Ishikawa (cell line): ENCODE measurements at regions not wholly inside any gene's neighbourhood (a gene's known extent, or its start where the extent isn't known, plus 50 kb on each side); places are given as distances from the start of the nearest gene placed in this dataset.

Experiments used
- CEBPB ChIP-seq: IDR thresholded peaks from 2 replicates; pipeline ENCODE4 v1.6.1; 2012
- CREB1 ChIP-seq: IDR thresholded peaks from 2 replicates; pipeline ENCODE4 v1.6.1; 2012; ENCODE audit warnings: low read depth
- EGR1 ChIP-seq: IDR thresholded peaks from 2 replicates; pipeline ENCODE4 v1.6.1; 2012
- EP300 ChIP-seq: IDR thresholded peaks from 2 replicates; pipeline ENCODE4 v1.6.1; 2012; ENCODE audit warnings: borderline replicate concordance
- FOXM1 ChIP-seq: IDR thresholded peaks from 2 replicates; pipeline ENCODE4 v1.6.1; 2012; ENCODE audit warnings: low read depth, borderline replicate concordance
- NFIC ChIP-seq: IDR thresholded peaks from 2 replicates; pipeline ENCODE4 v1.6.1; 2012
- RAD21 ChIP-seq: IDR thresholded peaks from 2 replicates; pipeline ENCODE4 v1.6.1; 2012; ENCODE audit warnings: low read depth
- TAF1 ChIP-seq: IDR thresholded peaks from 2 replicates; pipeline ENCODE4 v1.6.1; 2012; ENCODE audit warnings: low read depth, mild to moderate bottlenecking
- TCF12 ChIP-seq: IDR thresholded peaks from 2 replicates; pipeline ENCODE4 v1.6.1; 2012; ENCODE audit warnings: low read depth
- TEAD4 ChIP-seq: IDR thresholded peaks from 2 replicates; pipeline ENCODE4 v1.6.1; 2012
- YY1 ChIP-seq: IDR thresholded peaks from 2 replicates; pipeline ENCODE4 v1.6.1; 2012; ENCODE audit warnings: low read depth
- ZBTB7A ChIP-seq: IDR thresholded peaks from 2 replicates; pipeline ENCODE4 v1.6.1; 2012; ENCODE audit warnings: low read depth
- TF ChIP-seq, protein P1 (sequence below): IDR thresholded peaks from 2 replicates; pipeline ENCODE4 v1.6.1; 2012; ENCODE audit warnings: low read depth, mild to moderate bottlenecking
- TF ChIP-seq, protein P2 (sequence below): IDR thresholded peaks from 2 replicates; pipeline ENCODE4 v1.6.1; 2012
- TF ChIP-seq, protein P3 (sequence below): IDR thresholded peaks from 2 replicates; pipeline ENCODE4 v1.6.1; 2012

DNA sequence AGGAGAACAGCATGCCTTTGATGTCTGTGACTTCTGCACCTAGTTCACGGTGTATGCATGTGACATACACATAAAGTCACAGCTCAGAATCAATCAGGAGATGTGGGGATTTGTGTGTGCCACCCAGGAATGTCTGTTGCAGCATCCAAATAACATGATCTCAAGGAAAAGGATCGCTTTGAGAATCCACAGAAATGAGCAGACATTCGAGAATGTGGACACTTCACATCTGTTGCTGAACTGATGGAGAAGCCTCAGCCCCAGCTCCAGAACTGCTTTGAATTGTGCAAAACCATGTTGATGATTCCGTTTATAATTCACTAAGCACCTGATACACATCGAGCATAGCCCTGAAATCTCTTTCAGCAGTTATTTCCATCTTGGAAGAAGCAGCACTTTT is 208.6 kb downstream of the CMPK2 start:
- no peak for TF ChIP-seq CEBPB
- no peak for TF ChIP-seq CREB1
- TF ChIP-seq, protein P1, sequence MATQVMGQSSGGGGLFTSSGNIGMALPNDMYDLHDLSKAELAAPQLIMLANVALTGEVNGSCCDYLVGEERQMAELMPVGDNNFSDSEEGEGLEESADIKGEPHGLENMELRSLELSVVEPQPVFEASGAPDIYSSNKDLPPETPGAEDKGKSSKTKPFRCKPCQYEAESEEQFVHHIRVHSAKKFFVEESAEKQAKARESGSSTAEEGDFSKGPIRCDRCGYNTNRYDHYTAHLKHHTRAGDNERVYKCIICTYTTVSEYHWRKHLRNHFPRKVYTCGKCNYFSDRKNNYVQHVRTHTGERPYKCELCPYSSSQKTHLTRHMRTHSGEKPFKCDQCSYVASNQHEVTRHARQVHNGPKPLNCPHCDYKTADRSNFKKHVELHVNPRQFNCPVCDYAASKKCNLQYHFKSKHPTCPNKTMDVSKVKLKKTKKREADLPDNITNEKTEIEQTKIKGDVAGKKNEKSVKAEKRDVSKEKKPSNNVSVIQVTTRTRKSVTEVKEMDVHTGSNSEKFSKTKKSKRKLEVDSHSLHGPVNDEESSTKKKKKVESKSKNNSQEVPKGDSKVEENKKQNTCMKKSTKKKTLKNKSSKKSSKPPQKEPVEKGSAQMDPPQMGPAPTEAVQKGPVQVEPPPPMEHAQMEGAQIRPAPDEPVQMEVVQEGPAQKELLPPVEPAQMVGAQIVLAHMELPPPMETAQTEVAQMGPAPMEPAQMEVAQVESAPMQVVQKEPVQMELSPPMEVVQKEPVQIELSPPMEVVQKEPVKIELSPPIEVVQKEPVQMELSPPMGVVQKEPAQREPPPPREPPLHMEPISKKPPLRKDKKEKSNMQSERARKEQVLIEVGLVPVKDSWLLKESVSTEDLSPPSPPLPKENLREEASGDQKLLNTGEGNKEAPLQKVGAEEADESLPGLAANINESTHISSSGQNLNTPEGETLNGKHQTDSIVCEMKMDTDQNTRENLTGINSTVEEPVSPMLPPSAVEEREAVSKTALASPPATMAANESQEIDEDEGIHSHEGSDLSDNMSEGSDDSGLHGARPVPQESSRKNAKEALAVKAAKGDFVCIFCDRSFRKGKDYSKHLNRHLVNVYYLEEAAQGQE = no peak
- TF ChIP-seq, protein P2, sequence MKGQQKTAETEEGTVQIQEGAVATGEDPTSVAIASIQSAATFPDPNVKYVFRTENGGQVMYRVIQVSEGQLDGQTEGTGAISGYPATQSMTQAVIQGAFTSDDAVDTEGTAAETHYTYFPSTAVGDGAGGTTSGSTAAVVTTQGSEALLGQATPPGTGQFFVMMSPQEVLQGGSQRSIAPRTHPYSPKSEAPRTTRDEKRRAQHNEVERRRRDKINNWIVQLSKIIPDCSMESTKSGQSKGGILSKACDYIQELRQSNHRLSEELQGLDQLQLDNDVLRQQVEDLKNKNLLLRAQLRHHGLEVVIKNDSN = no peak
- no peak for TF ChIP-seq TAF1
- TF ChIP-seq TEAD4 = no peak

DNA sequence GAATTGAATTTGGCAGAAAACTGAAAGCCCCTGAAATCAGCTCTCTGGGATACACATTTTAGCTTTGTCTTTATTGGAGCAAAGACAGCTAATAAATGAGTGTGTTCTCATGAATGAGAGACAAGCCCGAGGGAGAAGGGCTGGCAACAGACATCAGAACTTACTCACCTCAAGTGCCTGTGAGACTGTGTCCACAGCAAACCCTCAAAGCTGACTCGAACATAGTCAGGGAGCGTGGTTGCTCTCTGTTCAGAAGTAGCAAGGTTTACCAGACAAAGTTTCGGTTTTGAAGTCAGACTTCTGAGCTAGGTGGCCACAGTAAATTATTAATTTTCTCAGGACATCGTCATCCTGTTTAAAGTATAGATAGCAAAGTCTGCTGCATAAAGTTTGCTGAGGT is 207.9 kb downstream of the CMPK2 start:
- TF ChIP-seq TAF1 = no peak

DNA sequence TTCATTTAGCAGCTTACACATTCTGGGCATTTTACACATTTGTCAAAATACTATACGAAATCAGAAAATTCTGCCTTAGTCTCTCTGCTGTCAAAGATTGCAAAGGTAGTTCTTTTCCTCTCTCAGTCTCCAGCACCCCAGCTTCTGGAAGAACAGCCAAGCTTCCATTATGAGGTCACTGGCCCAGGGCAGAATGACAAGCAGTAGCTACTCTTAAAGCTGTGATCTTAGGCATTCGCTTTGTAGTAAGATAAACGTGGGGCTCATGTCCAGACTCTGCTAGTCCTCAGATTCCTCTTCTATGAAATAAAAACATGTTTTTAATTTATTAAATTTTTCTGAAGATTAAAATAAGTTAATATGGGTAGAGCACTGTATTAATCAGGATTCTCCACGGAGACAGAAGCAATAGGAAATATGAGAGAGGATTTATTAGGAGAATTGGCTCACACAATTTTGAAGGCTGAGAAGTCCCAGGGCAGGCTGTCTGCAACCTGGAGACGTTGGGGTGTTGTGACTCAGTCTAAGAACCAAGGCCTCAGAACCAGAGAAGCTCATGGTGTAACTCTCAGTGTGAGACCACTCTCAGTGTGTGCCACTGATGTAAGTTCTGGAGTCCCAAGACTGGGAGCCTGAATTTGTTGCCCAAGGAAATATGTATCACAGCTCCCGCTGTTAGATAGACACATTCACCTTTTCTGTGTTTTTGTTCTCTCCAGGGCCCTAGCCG is 201.2 kb downstream of the CMPK2 start:
- TF ChIP-seq RAD21 (no peak), CREB1 (no peak), TCF12 (no peak), EP300 (no peak), TEAD4 (no peak), TAF1 (no peak), YY1 (no peak), EGR1 (no peak), NFIC (no peak), ZBTB7A (no peak), FOXM1 (no peak), CEBPB (no peak)
- TF ChIP-seq, protein P3, sequence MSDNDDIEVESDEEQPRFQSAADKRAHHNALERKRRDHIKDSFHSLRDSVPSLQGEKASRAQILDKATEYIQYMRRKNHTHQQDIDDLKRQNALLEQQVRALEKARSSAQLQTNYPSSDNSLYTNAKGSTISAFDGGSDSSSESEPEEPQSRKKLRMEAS = no peak
- TF ChIP-seq, protein P2 = no peak
- TF ChIP-seq, protein P1 = no peak

DNA sequence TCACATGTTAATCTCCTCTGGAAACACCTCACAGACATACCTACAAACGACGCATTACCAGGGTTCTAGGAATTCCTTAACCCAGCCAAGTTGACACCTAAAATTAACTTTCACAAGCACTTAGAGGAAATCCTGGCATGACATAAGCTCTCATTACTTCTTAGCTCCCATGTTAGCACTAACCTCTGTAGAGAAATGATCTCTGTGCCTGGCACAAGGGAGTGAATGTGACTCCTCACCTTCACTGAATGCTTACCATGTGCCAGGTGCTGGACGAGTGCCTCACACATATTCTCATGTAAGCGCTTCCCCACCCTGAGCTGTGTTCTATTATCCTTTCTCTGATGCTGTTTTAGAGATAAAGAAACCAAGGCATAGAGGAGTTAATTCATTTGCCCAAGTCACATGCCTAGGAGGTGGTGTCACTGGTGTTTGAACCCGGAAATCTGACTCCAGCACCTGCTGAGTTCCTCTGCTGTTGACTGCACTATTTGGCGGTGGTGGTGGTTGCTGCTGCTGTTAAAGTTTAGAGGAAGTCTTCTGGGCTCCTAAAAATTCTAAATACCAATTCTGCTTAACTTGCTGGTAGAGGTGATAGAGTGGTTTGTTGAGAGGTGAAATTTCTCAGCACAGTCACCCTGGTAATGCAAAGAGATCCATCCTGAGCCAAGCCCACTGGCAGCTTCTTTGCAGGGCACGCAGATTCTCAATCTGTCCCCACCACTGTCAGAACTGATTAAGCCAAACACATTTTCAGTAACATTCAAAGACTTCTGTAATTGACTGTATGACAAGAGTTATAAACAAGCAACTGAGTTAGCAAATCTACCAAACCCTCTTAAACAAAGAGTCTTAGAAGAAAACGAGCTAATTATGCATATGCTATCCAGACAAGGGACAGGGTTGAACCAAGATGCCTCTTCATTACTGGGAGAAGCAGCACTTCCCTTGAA is 200.3 kb downstream of the CMPK2 start:
- TF ChIP-seq, protein P1 = no peak
- TF ChIP-seq ZBTB7A (no peak), TAF1 (no peak)

DNA sequence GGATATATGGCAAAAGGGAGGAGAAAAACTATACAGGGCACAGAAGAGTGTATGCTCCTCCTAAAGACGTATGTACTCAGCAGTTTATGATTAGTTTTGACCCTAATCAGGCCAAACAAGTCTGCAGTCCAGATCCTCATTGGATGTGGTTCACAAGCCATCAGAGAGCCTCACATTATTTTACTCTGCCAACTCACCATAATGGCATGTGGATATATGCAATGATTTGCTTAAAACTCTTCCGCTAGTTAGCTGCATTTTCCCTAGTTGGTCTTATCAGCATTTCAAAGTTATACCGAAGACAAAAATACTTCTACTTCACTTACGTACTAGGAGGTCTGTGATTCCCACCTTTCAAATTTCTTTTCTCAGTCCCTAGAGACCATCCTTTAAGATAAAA is 198.4 kb downstream of the CMPK2 start:
- TF ChIP-seq CEBPB = no peak
- TF ChIP-seq EP300 = no peak
- no peak for TF ChIP-seq NFIC
- no peak for TF ChIP-seq TAF1
- no peak for TF ChIP-seq ZBTB7A
